HepG2 (cell line): ENCODE measurements at regions not wholly inside any gene's neighbourhood (a gene's known extent, or its start where the extent isn't known, plus 50 kb on each side); places are given as distances from the start of the nearest gene placed in this dataset.

ENCODE experiments used
- ATAC-seq: fragments of 200-7000 bp; cut with Tn5 transposase; 3 replicates; pipeline ENCODE4 v1.9.1; 2020; ENCODE audit warnings: mild to moderate bottlenecking, moderate library complexity
- BruUV-seq: library from RNA; stranded (reverse); fragments of 400-500 nt; replicated peaks from 2 replicates; lab custom pipeline; 2021; lab: Mats Ljungman, UMichigan
- CTCF ChIA-PET: fragments of 300-600 bp; formaldehyde crosslinking; extraction: SDS; loops from one replicate; lab custom pipeline; 2021; ENCODE audit warnings: low total read pairs, inconsistent platforms, low intra/inter-chr PET ratio; lab: Yijun Ruan, JAX
- POLR2A ChIA-PET: fragments of 350-600 bp; sonication (Branson Sonifier 250); formaldehyde crosslinking; loops from one replicate; lab custom pipeline; 2020; ENCODE audit warnings: antibody characterized with exemption, inconsistent platforms; lab: Yijun Ruan, JAX
- DNase-seq: peaks from one replicate; pipeline ENCODE4 v3.0.0-alpha.2; 2015; ENCODE audit warnings: low spot score
- FAIRE-seq: peaks from 3 replicates; lab custom pipeline; 2011; peaks lifted over from hg19 to GRCh38; lab: Jason Lieb, UNC
- H2AFZ ChIP-seq: one replicate; pipeline ENCODE4 v1.6.1; 2011; ENCODE audit warnings: low read length, inconsistent platforms
- H3K27ac ChIP-seq: fragments of 300-600 bp; 3 replicates; pipeline ENCODE4 v1.8.0; 2011; ENCODE audit warnings: mixed run types, mild to moderate bottlenecking, mixed read lengths, low read length, inconsistent platforms; ENCODE audit not compliant: insufficient read depth; ENCODE audit errors: extremely low read length
- H3K27me3 ChIP-seq, 2 experiments: fragments of 200-600 bp in 1 of 2; 2 replicates in 1 of 2; 3 replicates in 1 of 2; pipeline versions ENCODE4 v1.6.0 to v1.8.0; 2011; ENCODE audit warnings: low read length in 2 of 2, mild to moderate bottlenecking in 2 of 2, moderate library complexity in 2 of 2, inconsistent platforms in 1 of 2; ENCODE audit not compliant: insufficient read depth in 2 of 2, control insufficient read depth in 1 of 2
- H3K36me3 ChIP-seq, 2 experiments: fragments of 200-600 bp in 1 of 2; replicated peaks in 1 of 2; 2 replicates in 1 of 2; 3 replicates in 1 of 2; pipeline versions ENCODE4 v1.5.1 to v1.8.0; 2011; ENCODE audit warnings: low read length in 2 of 2, inconsistent platforms in 1 of 2; ENCODE audit not compliant: insufficient read depth in 2 of 2, control insufficient read depth in 1 of 2
- H3K4me1 ChIP-seq: 2 replicates; pipeline ENCODE4 v1.5.1; 2012; ENCODE audit warnings: low read length, inconsistent platforms; ENCODE audit not compliant: insufficient read depth
- H3K4me2 ChIP-seq: 2 replicates; pipeline ENCODE4 v1.6.0; 2011; ENCODE audit warnings: low read depth, low read length, inconsistent platforms
- H3K4me3 ChIP-seq, 3 experiments: fragments of 200-600 bp in 1 of 3; sonication (generic), shearing (Covaris generic) in 1 of 3; replicated peaks in 1 of 3; 2 replicates each; pipeline ENCODE4 v1.5.1; 2011 to 2016; ENCODE audit warnings: low read length in 3 of 3, inconsistent platforms in 2 of 3, low read depth in 2 of 3, mild to moderate bottlenecking in 2 of 3, control low read depth in 1 of 3, mixed read lengths in 1 of 3; ENCODE audit not compliant: insufficient read depth in 1 of 3
- H3K79me2 ChIP-seq: one replicate; pipeline ENCODE4 v1.6.1; 2011; ENCODE audit warnings: low read length, inconsistent platforms; ENCODE audit not compliant: insufficient read depth
- H3K9ac ChIP-seq: 2 replicates; pipeline ENCODE4 v1.6.0; 2011; ENCODE audit warnings: mild to moderate bottlenecking, low read depth, low read length, inconsistent platforms; ENCODE audit not compliant: insufficient read depth
- H3K9me3 ChIP-seq: 2 replicates; pipeline ENCODE4 v1.5.1; 2012; ENCODE audit warnings: mild to moderate bottlenecking, low read length
- H4K20me1 ChIP-seq: 2 replicates; pipeline ENCODE4 v1.6.0; 2011; ENCODE audit warnings: inconsistent platforms, mild to moderate bottlenecking, low read length, moderate library complexity; ENCODE audit not compliant: insufficient read depth
- CCDC6 ChIP-seq: sonication (generic); formaldehyde crosslinking; IDR thresholded peaks from 2 replicates; pipeline ENCODE4 v1.8.1; 2022; ENCODE audit warnings: mild to moderate bottlenecking, missing genetic modification reagents, moderate library complexity
- NFIB ChIP-seq: sonication (generic); formaldehyde crosslinking; IDR thresholded peaks from 2 replicates; pipeline ENCODE4 v1.9.0; 2021; ENCODE audit warnings: missing genetic modification reagents, mild to moderate bottlenecking, borderline replicate concordance
- NFIC ChIP-seq: IDR thresholded peaks from 2 replicates; pipeline ENCODE4 v1.6.1; 2012; ENCODE audit warnings: mild to moderate bottlenecking, low read length, inconsistent platforms
- NR2F6 ChIP-seq, 2 experiments: IDR thresholded peaks; 2 replicates each; pipeline ENCODE4 v1.6.1; 2016; ENCODE audit warnings: antibody characterized with exemption in 1 of 2, mild to moderate bottlenecking in 1 of 2
- ZFY ChIP-seq: sonication (generic); formaldehyde crosslinking; IDR thresholded peaks from 2 replicates; pipeline ENCODE4 v1.4.0; 2020; ENCODE audit warnings: missing genetic modification reagents
- ZNF282 ChIP-seq: fragments of 450-650 bp; IDR thresholded peaks from 2 replicates; pipeline ENCODE4 v1.6.1; 2018; ENCODE audit not compliant: partially characterized antibody
- ZNF550 ChIP-seq: sonication (generic); formaldehyde crosslinking; IDR thresholded peaks from 2 replicates; pipeline ENCODE4 v1.4.0; 2020; ENCODE audit warnings: mild to moderate bottlenecking, missing genetic modification reagents, borderline replicate concordance
- ZNF850 ChIP-seq: sonication (generic); formaldehyde crosslinking; conservative IDR thresholded peaks from 2 replicates; pipeline ENCODE4 v1.9.0; 2021; ENCODE audit warnings: mild to moderate bottlenecking, missing genetic modification reagents
- ZSCAN21 ChIP-seq: sonication (generic); formaldehyde crosslinking; IDR thresholded peaks from 2 replicates; pipeline ENCODE4 v1.8.0; 2022; ENCODE audit warnings: mild to moderate bottlenecking, missing genetic modification reagents, moderate library complexity, borderline replicate concordance
- WGBS: methylation state at CpG from one replicate; pipeline ENCODE4 v1.1.6; 2017; ENCODE audit warnings: low lambda C conversion rate; 5-methylcytosine and 5-hydroxymethylcytosine counted together
- in situ Hi-C: cut with HindIII; loops from 2 replicates; pipeline ENCODE4 v1.10.0; 2017; ENCODE audit warnings: low pct_unique_long_range_greater_than_20kb; ENCODE audit not compliant: extremely low pct_ligation_motif_present
- intact Hi-C: fragments of 100-400 bp; cut with micrococcal nuclease; formaldehyde crosslinking; loops from one replicate; pipeline ENCODE4 v1.10.0; 2022; ENCODE audit not compliant: unreplicated experiment
- TF ChIP-seq, protein P1 (sequence below): sonication (generic); formaldehyde crosslinking; IDR thresholded peaks from 2 replicates; pipeline ENCODE4 v1.5.1; 2020; ENCODE audit warnings: mild to moderate bottlenecking, missing genetic modification reagents, borderline replicate concordance
- TF ChIP-seq, protein P2 (sequence below): fragments of 450-650 bp; IDR thresholded peaks from 2 replicates; pipeline ENCODE4 v1.6.1; 2017; ENCODE audit warnings: mild to moderate bottlenecking

DNA sequence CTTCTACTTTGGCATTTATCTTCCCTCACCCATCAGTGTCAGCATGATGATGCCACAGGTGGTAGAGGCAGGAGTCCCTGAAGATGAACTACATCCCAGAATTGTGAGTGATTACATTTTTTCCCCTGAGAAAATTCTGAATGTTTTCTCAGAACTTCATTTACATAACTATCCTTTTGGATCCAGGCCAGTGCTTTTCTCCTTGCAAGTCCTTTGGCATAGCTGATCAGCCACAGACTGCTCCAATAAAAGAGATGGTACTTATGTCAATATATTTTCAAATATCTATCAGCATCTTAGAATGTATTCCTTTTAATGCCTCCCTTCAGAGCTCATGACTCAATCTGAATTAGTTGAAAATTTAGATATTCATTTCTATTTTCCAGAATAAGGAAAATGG lies 135.5 kb downstream of the IQUB start:
- H3K4me2 ChIP-seq = no peak overlapping the region
- BruUV-seq = no TSS peak
- no peak for ATAC-seq
- intact Hi-C loops = no loop called here
- H4K20me1 ChIP-seq = no peaks in the 10 kb centered on the region
- H3K4me3 ChIP-seq = no peak overlapping the region
- H3K9me3 ChIP-seq = no peaks in the 10 kb centered on the region
- H2AFZ ChIP-seq = no peak overlapping the region
- no peak for TF ChIP-seq ZNF550 (CRISPR knock-in tag)
- TF ChIP-seq, protein P1, sequence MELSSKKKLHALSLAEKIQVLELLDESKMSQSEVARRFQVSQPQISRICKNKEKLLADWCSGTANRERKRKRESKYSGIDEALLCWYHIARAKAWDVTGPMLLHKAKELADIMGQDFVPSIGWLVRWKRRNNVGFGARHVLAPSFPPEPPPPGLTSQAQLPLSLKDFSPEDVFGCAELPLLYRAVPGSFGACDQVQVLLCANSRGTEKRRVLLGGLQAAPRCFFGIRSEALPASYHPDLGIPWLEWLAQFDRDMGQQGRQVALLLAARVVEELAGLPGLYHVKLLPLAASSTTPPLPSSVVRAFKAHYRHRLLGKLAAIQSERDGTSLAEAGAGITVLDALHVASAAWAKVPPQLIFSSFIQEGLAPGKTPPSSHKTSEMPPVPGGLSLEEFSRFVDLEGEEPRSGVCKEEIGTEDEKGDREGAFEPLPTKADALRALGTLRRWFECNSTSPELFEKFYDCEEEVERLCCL (CRISPR knock-in tag) = no peak
- no peak for TF ChIP-seq NR2F6 (IDR thresholded peaks at IDR 0.05)
- TF ChIP-seq NR2F6 (CRISPR knock-in tag; IDR thresholded peaks at IDR 0.05) = no peak
- ChIA-PET POLR2A (no interaction called here), CTCF (no interaction called here)
- H3K27me3 ChIP-seq = no peaks in the 10 kb centered on the region
- no peaks in the 10 kb centered on the region for H3K36me3 ChIP-seq
- H3K79me2 ChIP-seq = no peaks in the 10 kb centered on the region
- H3K27ac ChIP-seq = no peak overlapping the region
- no peak overlapping the region for H3K9ac ChIP-seq
- no peak for DNase-seq
- FAIRE-seq = no peak
- H3K4me1 ChIP-seq = no peaks in the 10 kb centered on the region
- in situ Hi-C loops = no loop called here

DNA sequence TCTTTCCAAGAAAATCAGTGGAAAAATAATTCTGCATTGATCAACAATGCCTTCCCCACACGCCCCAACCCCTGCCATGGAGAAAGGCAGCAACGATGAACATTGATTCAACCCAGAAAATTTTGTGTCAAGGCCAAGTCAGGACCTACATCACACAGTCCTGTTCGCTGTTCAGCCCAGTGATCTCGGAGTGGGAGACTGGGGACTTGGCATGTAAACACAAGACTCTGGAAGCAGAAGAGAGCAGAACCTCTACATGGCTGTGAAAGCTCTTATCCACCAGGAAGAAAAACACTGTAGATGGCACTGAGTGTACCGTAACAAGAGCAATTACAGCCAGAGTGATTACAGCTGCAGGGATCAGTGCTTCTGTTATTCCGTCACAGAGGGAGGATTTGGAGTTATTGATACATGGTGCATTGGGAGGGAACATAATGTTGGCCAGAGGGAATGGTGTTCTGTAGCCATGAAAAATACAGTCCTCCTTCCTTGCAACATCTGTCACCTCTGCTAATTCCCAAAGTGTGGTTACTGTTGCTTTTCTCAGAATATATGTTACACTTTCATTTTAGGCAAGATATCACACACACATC lies 136.6 kb downstream of the IQUB start:
- no peaks in the 10 kb centered on the region for H3K4me1 ChIP-seq
- no peak overlapping the region for H3K27ac ChIP-seq
- intact Hi-C loops (no loop called here), in situ Hi-C loops (no loop called here)
- FAIRE-seq = no peak
- H3K36me3 ChIP-seq = no peaks in the 10 kb centered on the region
- 9% methylated on average over 6 of the region's 6 CpGs for WGBS
- ChIA-PET CTCF (no interaction called here), POLR2A (no interaction called here)
- H4K20me1 ChIP-seq = no peaks in the 10 kb centered on the region
- BruUV-seq = no TSS peak
- H3K79me2 ChIP-seq = no peaks in the 10 kb centered on the region
- no peaks in the 10 kb centered on the region for H3K27me3 ChIP-seq
- no peak overlapping the region for H3K9ac ChIP-seq
- no peaks in the 10 kb centered on the region for H3K9me3 ChIP-seq
- no peak overlapping the region for H2AFZ ChIP-seq
- DNase-seq = no peak
- no peak overlapping the region for H3K4me3 ChIP-seq
- no peak for ATAC-seq
- no peak overlapping the region for H3K4me2 ChIP-seq
- TF ChIP-seq, protein P2, sequence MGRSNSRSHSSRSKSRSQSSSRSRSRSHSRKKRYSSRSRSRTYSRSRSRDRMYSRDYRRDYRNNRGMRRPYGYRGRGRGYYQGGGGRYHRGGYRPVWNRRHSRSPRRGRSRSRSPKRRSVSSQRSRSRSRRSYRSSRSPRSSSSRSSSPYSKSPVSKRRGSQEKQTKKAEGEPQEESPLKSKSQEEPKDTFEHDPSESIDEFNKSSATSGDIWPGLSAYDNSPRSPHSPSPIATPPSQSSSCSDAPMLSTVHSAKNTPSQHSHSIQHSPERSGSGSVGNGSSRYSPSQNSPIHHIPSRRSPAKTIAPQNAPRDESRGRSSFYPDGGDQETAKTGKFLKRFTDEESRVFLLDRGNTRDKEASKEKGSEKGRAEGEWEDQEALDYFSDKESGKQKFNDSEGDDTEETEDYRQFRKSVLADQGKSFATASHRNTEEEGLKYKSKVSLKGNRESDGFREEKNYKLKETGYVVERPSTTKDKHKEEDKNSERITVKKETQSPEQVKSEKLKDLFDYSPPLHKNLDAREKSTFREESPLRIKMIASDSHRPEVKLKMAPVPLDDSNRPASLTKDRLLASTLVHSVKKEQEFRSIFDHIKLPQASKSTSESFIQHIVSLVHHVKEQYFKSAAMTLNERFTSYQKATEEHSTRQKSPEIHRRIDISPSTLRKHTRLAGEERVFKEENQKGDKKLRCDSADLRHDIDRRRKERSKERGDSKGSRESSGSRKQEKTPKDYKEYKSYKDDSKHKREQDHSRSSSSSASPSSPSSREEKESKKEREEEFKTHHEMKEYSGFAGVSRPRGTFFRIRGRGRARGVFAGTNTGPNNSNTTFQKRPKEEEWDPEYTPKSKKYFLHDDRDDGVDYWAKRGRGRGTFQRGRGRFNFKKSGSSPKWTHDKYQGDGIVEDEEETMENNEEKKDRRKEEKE = no peak
- TF ChIP-seq ZFY (CRISPR knock-in tag) (no peak), NFIC (no peak), ZSCAN21 (no peak), ZNF850 (no peak), ZNF282 (no peak), NFIB (CRISPR knock-in tag) (no peak), CCDC6 (no peak)
